HL-60 (cell line): ENCODE measurements at regions not wholly inside any gene's neighbourhood (a gene's known extent, or its start where the extent isn't known, plus 50 kb on each side); places are given as distances from the start of the nearest gene placed in this dataset.

Experiments
- CTCF ChIP-seq: IDR thresholded peaks from one replicate; pipeline ENCODE4 v1.5.1; 2011; ENCODE audit warnings: low read length, control low read depth, inconsistent platforms; ENCODE audit not compliant: insufficient read depth
- GABPA ChIP-seq: IDR thresholded peaks from 2 replicates; pipeline ENCODE4 v1.6.1; 2012; ENCODE audit warnings: low read depth
- POLR2AphosphoS5 ChIP-seq: IDR thresholded peaks from 2 replicates; pipeline ENCODE4 v1.6.1; 2012; ENCODE audit warnings: low read depth
- REST ChIP-seq: IDR thresholded peaks from 2 replicates; pipeline ENCODE4 v1.6.1; 2012; ENCODE audit warnings: low read depth; ENCODE audit not compliant: insufficient replicate concordance
- SPI1 ChIP-seq: IDR thresholded peaks from 2 replicates; pipeline ENCODE4 v1.6.1; 2012; ENCODE audit warnings: low read depth, mild to moderate bottlenecking, borderline replicate concordance

- no peak for TF ChIP-seq CTCF
- TF ChIP-seq REST: peak; percentile 43
- no peak for TF ChIP-seq GABPA
- peak; percentile 71 for TF ChIP-seq POLR2AphosphoS5
- TF ChIP-seq SPI1: peak; percentile 99
Measured at GRCh38 chr20:4369798-4370124, 120.7 kb upstream of the ADRA1D start.
